Stomach (tissue), 8 donors: ENCODE measurements at regions not wholly inside any gene's neighbourhood (a gene's known extent, or its start where the extent isn't known, plus 50 kb on each side); places are given as distances from the start of the nearest gene placed in this dataset.
"Not testable (repeated sequence)": the region's sequence is repeated elsewhere in the genome, so short reads cannot be mapped to it uniquely, and the experiment has no call there.

Experiments
- DNase-seq, 2 donors: peaks; one replicate each; pipeline versions ENCODE4 v3.0.0 to v3.0.0-alpha.2; 2013 to 2019
- H3K27ac ChIP-seq, 5 donors: fragments of 200-600 bp in 4 of 5; sonication (generic) in 4 of 5; one replicate each; pipeline ENCODE4 v1.5.1; 2013 to 2019; ENCODE audit warnings: mild to moderate bottlenecking in 1 of 5, moderate library complexity in 1 of 5
- H3K27me3 ChIP-seq, 3 donors: fragments of 200-600 bp; sonication (generic); one replicate each; pipeline ENCODE4 v1.5.1; 2017 to 2019; ENCODE audit warnings: mixed run types in 1 of 3
- H3K36me3 ChIP-seq, 4 donors: fragments of 200-600 bp; sonication (generic); 1 replicate in 3 of 4; 2 replicates in 1 of 4; pipeline ENCODE4 v1.5.1; 2016 to 2019
- H3K4me1 ChIP-seq, 4 donors: fragments of 200-600 bp; sonication (generic); one replicate each; pipeline ENCODE4 v1.5.1; 2016 to 2019
- H3K4me3 ChIP-seq, 4 donors: fragments of 200-600 bp; sonication (generic) in 3 of 4; one replicate each; pipeline ENCODE4 v1.5.1; 2016 to 2019; ENCODE audit warnings: mild to moderate bottlenecking in 1 of 4
- H3K9me3 ChIP-seq, 4 donors: fragments of 200-600 bp; sonication (generic); one replicate each; pipeline ENCODE4 v1.5.1; 2016 to 2019
- EP300 ChIP-seq: sonication (generic); formaldehyde crosslinking; IDR thresholded peaks from one replicate; pipeline ENCODE4 v1.6.1; 2017; ENCODE audit warnings: antibody characterized with exemption
- POLR2A ChIP-seq, 4 donors: fragments of 450-650 bp; IDR thresholded peaks; one replicate each; pipeline ENCODE4 v1.6.1; 2016; ENCODE audit warnings: antibody characterized with exemption in 4 of 4, control low read depth in 2 of 4, mild to moderate bottlenecking in 1 of 4, moderate library complexity in 1 of 4
- POLR2AphosphoS5 ChIP-seq, 3 donors: sonication (generic); formaldehyde crosslinking; IDR thresholded peaks; one replicate each; pipeline ENCODE4 v1.6.1; 2016; ENCODE audit warnings: antibody characterized with exemption in 3 of 3
- WGBS, 5 donors: extraction: QIAGEN DNeasy Blood & Tissue Kit in 3 of 5; methylation state at CpG; one replicate each; pipeline versions ENCODE4 v1.1.5 to v1.1.7; 2013 to 2018; 5-methylcytosine and 5-hydroxymethylcytosine counted together
- intact Hi-C: fragments of 100-400 bp; cut with DNase I; formaldehyde crosslinking; loops from one replicate; pipeline ENCODE4 v1.15.1; 2023; ENCODE audit warnings: low total_unique reads
- TF ChIP-seq, protein P1 (sequence below), 7 experiments: fragments of 450-650 bp in 4 of 7; fragments of 200-600 bp in 3 of 7; sonication (generic) in 3 of 7; IDR thresholded peaks; one replicate each; pipeline ENCODE4 v1.5.1; 2016 to 2019; ENCODE audit warnings: antibody characterized with exemption in 7 of 7, control low read depth in 2 of 7, mild to moderate bottlenecking in 1 of 7
- donor health status: healthy with polysubstance abuse.
- donor health status: Bipolar disorder and iron deficiency.
- donor health status: healthy.

DNA sequence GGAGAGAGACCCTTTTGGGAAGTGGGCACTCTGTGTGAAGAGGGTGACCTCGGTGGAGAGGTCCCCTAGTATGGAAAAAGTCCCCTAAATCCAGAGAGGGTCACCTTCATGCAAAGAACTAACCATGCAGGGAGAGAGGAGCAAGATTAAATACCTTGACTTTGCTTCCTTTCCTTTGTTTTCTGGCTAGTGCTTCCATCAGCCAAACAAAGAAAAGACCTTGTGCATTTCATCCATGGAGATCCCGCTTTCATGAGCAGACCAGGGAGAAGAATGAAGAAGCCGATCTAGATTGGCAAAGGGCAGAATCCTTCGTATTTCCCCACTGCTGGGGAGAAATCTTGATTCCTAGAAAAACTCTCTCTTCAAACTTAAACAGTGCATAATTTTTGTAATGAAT, 813.3 kb upstream of the CDH6 start:
- H3K27me3 ChIP-seq = no peaks in the 10 kb centered on the region
- intact Hi-C loops = no loop called here
- TF ChIP-seq, protein P1, sequence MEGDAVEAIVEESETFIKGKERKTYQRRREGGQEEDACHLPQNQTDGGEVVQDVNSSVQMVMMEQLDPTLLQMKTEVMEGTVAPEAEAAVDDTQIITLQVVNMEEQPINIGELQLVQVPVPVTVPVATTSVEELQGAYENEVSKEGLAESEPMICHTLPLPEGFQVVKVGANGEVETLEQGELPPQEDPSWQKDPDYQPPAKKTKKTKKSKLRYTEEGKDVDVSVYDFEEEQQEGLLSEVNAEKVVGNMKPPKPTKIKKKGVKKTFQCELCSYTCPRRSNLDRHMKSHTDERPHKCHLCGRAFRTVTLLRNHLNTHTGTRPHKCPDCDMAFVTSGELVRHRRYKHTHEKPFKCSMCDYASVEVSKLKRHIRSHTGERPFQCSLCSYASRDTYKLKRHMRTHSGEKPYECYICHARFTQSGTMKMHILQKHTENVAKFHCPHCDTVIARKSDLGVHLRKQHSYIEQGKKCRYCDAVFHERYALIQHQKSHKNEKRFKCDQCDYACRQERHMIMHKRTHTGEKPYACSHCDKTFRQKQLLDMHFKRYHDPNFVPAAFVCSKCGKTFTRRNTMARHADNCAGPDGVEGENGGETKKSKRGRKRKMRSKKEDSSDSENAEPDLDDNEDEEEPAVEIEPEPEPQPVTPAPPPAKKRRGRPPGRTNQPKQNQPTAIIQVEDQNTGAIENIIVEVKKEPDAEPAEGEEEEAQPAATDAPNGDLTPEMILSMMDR (IDR thresholded peaks at IDR 0.05) = no peak
- TF ChIP-seq POLR2AphosphoS5 (IDR thresholded peaks at IDR 0.05) (no peak), POLR2A (IDR thresholded peaks at IDR 0.05) (no peak), EP300 (no peak)
- no peaks in the 10 kb centered on the region for H3K9me3 ChIP-seq
- no peak overlapping the region for H3K27ac ChIP-seq
- H3K36me3 ChIP-seq = no peaks in the 10 kb centered on the region
- WGBS, 5 donors = 65 to 79% (median 67%) methylated on average over 4 of the region's 4 CpGs
- DNase-seq = no peak
- no peaks in the 10 kb centered on the region for H3K4me1 ChIP-seq
- no peak overlapping the region for H3K4me3 ChIP-seq

DNA sequence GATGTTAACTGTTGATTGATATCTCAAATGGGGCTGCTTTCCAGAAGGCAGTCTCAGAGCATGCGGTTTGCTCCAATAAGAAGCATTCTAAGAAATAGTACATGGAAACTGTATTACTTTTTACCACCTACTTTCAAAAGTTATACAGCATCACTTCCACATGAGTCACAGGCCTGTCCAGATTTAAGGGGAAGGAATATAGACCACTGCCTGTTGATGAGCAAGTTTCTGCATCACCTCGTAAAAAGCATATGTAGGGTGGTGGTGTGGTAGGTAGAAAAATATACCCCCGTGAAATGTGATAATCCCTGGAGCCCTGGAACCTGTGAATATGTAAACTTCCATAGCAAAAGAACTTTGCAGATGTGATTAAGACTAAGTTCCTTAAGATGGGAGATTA, 816.6 kb upstream of the CDH6 start:
- no peaks in the 10 kb centered on the region for H3K36me3 ChIP-seq
- no peak overlapping the region for H3K4me3 ChIP-seq
- TF ChIP-seq, protein P1 (IDR thresholded peaks at IDR 0.05) = no peak
- TF ChIP-seq EP300 (no peak), POLR2AphosphoS5 (IDR thresholded peaks at IDR 0.05) (no peak), POLR2A (IDR thresholded peaks at IDR 0.05) (no peak)
- 71 to 88% (median 85%) methylated on average over 3 of the region's 3 CpGs for WGBS, 5 donors
- no peaks in the 10 kb centered on the region for H3K9me3 ChIP-seq
- no peak overlapping the region for H3K27ac ChIP-seq
- DNase-seq = no peak
- H3K4me1 ChIP-seq = no peaks in the 10 kb centered on the region
- H3K27me3 ChIP-seq = no peaks in the 10 kb centered on the region
- intact Hi-C loops = no loop called here

DNA sequence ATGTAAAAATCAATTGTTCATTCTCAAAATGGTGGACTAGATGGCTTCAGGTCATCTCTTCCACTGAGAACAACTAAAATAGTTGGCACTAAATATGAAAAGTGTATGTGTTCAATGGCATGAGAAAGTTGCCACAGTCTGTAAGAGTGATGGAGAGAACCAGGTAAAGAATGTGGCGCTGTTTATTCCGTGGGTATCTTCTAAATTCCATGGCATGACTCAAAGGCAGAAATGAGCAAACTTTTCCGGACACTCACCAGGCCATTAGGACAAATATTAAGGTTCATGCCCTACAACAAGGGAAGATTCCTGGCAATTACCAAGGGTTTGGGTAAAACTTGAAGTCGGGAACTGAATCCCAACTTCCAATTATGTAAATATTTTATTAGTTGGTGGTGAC, 825.4 kb upstream of the CDH6 start:
- TF ChIP-seq POLR2A (IDR thresholded peaks at IDR 0.05) (no peak), EP300 (no peak), POLR2AphosphoS5 (IDR thresholded peaks at IDR 0.05) (no peak)
- TF ChIP-seq, protein P1 (IDR thresholded peaks at IDR 0.05) = no peak
- WGBS, 5 donors = 64 to 83% (median 72%) methylated on average over 4 of the region's 4 CpGs
- H3K36me3 ChIP-seq = no peaks in the 10 kb centered on the region
- peaks cover 0 to 24% (median 10%) of the 10 kb centered on the region in 4 donors for H3K9me3 ChIP-seq
- H3K4me1 ChIP-seq = no peaks in the 10 kb centered on the region
- intact Hi-C loops = no loop called here
- H3K4me3 ChIP-seq = no peak overlapping the region
- no peak overlapping the region for H3K27ac ChIP-seq
- H3K27me3 ChIP-seq = no peaks in the 10 kb centered on the region
- DNase-seq = no peak

DNA sequence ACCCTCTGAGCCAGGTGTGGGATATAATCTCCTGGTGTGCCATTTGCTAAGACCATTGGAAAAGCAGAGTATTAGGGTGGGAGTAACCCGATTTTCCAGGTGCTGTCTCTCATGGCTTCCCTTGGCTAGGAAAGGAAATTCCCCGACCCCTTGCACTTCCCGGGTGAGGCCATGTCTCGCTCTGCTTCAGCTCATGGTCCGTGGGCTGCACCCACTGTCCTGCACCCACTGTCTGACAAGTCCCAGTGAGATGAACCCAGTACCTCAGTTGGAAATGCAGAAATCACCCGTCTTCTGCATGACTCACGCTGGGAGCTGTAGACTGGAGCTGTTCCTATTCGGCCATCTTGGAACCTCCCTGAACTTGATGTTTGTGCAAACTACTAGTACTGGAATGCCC, 828.5 kb upstream of the CDH6 start:
- not testable (repeated sequence) for H3K27ac ChIP-seq, DNase-seq

DNA sequence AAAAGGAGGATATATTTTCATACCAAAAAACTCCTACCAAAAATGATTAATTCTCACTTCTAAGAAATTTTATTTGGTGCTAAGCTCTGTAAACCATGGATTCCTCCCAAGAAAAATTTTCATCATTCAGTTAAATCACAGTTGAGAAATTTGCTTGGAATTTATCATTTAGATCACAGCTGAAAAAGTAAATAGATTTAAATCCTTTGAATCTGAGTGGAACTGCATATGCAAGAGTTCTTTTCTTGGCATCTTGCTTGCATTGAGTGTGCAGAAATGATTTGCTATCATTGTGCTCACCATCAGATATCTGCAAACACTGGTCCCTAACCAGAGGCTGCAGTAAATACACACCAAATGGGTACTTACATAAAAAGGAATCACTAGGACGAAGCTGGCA, 836.1 kb upstream of the CDH6 start:
- Histone ChIP-seq H3K4me1 (no peaks in the 10 kb centered on the region), H3K27ac (no peak overlapping the region), H3K4me3 (no peak overlapping the region), H3K36me3 (no peaks in the 10 kb centered on the region), H3K27me3 (no peaks in the 10 kb centered on the region), H3K9me3 (peaks cover 0 to 14% (median 1%) of the 10 kb centered on the region in 4 donors)
- no peak for DNase-seq
- intact Hi-C loops = no loop called here
- WGBS, 5 donors = 71 to 80% (median 77%) methylated on average over 1 of the region's 1 CpG
- TF ChIP-seq, protein P1 (IDR thresholded peaks at IDR 0.05) = no peak
- TF ChIP-seq POLR2A (IDR thresholded peaks at IDR 0.05) (no peak), POLR2AphosphoS5 (IDR thresholded peaks at IDR 0.05) (no peak), EP300 (no peak)

More for the DNA sequence above, 828.5 kb upstream of the CDH6 start:
- intact Hi-C loops, H3K36me3 ChIP-seq, H3K27me3 ChIP-seq, H3K4me1 ChIP-seq, H3K4me3 ChIP-seq: not testable (repeated sequence)
- WGBS, 5 donors = 83 to 91% (median 87%) methylated on average over 8 of the region's 8 CpGs
- H3K9me3 ChIP-seq = peaks cover 0 to 30% (median 12%) of the 10 kb centered on the region in 4 donors
